ENCODE measurements at regions not wholly inside any gene's neighbourhood (a gene's known extent, or its start where the extent isn't known, plus 50 kb on each side); places are given as distances from the start of the nearest gene placed in this dataset.

- TF ChIP-seq POLR2AphosphoS5 (IDR thresholded peaks at IDR 0.05; ENCODE audit: low read depth, low read length) = no peak
- TF ChIP-seq POLR2A (IDR thresholded peaks at IDR 0.05; ENCODE audit: low read depth, low read length) = no peak
- no peak for TF ChIP-seq TAF1 (IDR thresholded peaks at IDR 0.05; ENCODE audit: borderline replicate concordance, low read depth, low read length)
Observed at GRCh38 chr6:119713903-119714302, 364.3 kb upstream of the MAN1A1 start.
